ENCODE measurements at regions not wholly inside any gene's neighbourhood (a gene's known extent, or its start where the extent isn't known, plus 50 kb on each side); places are given as distances from the start of the nearest gene placed in this dataset.

- H3K36me3 Mint-ChIP-seq: no peaks in the 10 kb centered on the region
- DNase-seq (ENCODE audit: extremely low spot score, unreplicated experiment): no peak
- H3K27me3 Mint-ChIP-seq: peaks cover 18% of the 10 kb centered on the region
- H3K27ac Mint-ChIP-seq: peak overlapping the region; percentile 30
- peaks cover 10% of the 10 kb centered on the region for H3K9me3 Mint-ChIP-seq
- no peak overlapping the region for H3K4me3 Mint-ChIP-seq
- H3K4me1 Mint-ChIP-seq (ENCODE audit: unreplicated experiment): peaks cover 12% of the 10 kb centered on the region
- TF ChIP-seq, protein P1, sequence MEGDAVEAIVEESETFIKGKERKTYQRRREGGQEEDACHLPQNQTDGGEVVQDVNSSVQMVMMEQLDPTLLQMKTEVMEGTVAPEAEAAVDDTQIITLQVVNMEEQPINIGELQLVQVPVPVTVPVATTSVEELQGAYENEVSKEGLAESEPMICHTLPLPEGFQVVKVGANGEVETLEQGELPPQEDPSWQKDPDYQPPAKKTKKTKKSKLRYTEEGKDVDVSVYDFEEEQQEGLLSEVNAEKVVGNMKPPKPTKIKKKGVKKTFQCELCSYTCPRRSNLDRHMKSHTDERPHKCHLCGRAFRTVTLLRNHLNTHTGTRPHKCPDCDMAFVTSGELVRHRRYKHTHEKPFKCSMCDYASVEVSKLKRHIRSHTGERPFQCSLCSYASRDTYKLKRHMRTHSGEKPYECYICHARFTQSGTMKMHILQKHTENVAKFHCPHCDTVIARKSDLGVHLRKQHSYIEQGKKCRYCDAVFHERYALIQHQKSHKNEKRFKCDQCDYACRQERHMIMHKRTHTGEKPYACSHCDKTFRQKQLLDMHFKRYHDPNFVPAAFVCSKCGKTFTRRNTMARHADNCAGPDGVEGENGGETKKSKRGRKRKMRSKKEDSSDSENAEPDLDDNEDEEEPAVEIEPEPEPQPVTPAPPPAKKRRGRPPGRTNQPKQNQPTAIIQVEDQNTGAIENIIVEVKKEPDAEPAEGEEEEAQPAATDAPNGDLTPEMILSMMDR (conservative IDR thresholded peaks at IDR 0.05): no peak
Measured at GRCh38 chr9:126276056-126276728, 50.4 kb upstream of the MVB12B start.
